Activated naive CD8-positive, alpha-beta T cell (primary cell): ENCODE measurements at regions not wholly inside any gene's neighbourhood (a gene's known extent, or its start where the extent isn't known, plus 50 kb on each side); places are given as distances from the start of the nearest gene placed in this dataset.

ENCODE experiments used
- H3K27ac Mint-ChIP-seq: one replicate; pipeline ENCODE4 v1.8.0; 2021; ENCODE audit warnings: mixed read lengths
- H3K27me3 Mint-ChIP-seq: one replicate; pipeline ENCODE4 v1.8.0; 2021; ENCODE audit warnings: mixed read lengths
- H3K36me3 Mint-ChIP-seq: one replicate; pipeline ENCODE4 v1.8.0; 2021; ENCODE audit warnings: mixed read lengths
- H3K4me1 Mint-ChIP-seq: one replicate; pipeline ENCODE4 v1.8.0; 2021; ENCODE audit warnings: low read depth, mixed read lengths
- H3K4me3 Mint-ChIP-seq: one replicate; pipeline ENCODE4 v1.8.0; 2021; ENCODE audit warnings: mild to moderate bottlenecking, mixed read lengths
- H3K9me3 Mint-ChIP-seq: one replicate; pipeline ENCODE4 v1.8.0; 2021; ENCODE audit warnings: low read depth, mixed read lengths

DNA sequence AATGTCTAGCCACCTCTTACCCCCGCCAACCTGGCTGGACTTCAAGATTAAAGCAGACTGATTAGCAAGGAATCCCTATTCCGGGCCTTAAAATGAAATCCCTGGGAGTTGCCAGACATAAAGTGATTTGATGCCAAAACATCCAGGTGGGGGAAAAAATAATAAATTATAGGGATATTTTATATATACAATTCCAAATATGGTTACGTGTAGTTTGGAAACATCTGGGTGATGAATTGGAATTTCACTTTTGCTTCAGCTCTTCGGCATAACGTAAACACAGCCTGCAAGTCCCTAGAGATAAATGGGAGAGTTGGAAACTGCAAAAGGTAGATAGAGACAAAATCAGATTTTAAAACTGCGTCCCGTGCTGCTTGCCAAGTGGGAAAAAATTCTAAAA, 545.5 kb upstream of the MDFIC2 start:
- no peaks in the 10 kb centered on the region for H3K27me3 Mint-ChIP-seq
- H3K36me3 Mint-ChIP-seq = no peaks in the 10 kb centered on the region
- H3K9me3 Mint-ChIP-seq = no peaks in the 10 kb centered on the region
- H3K4me3 Mint-ChIP-seq = no peak overlapping the region
- H3K4me1 Mint-ChIP-seq = peaks cover 17% of the 10 kb centered on the region
- no peak overlapping the region for H3K27ac Mint-ChIP-seq

GRCh38 chr3:70856414-70857162, 544.1 kb upstream of the MDFIC2 start:
- Mint-ChIP-seq H3K4me1 (peaks cover 17% of the 10 kb centered on the region), H3K4me3 (no peak overlapping the region), H3K9me3 (no peaks in the 10 kb centered on the region), H3K27me3 (peaks cover 1% of the 10 kb centered on the region), H3K36me3 (no peaks in the 10 kb centered on the region), H3K27ac (peak overlapping the region; percentile 9)

DNA sequence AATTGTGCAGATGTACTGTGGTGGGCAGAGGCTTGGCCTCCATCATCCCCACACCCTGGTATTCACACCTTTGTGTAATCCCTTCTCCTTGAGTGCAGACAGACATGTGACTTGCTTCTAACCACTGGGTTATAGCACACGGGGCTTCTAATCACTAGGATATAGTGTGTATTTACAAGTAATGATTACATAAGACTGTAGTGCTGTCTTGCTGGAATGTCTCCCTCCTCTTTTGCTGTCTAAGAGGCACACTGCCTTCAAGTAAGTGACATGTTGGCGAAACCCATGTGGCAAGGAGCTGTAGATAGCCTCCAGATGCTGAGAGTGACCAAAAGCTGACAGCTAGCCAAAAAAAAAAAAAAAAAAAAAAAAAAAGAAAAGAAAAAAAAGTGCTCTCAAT, 542.7 kb upstream of the MDFIC2 start:
- peaks cover 17% of the 10 kb centered on the region for H3K4me1 Mint-ChIP-seq
- no peak overlapping the region for H3K4me3 Mint-ChIP-seq
- no peaks in the 10 kb centered on the region for H3K9me3 Mint-ChIP-seq
- peaks cover 4% of the 10 kb centered on the region for H3K27me3 Mint-ChIP-seq
- H3K27ac Mint-ChIP-seq = no peak overlapping the region
- no peaks in the 10 kb centered on the region for H3K36me3 Mint-ChIP-seq

GRCh38 chr3:70854108-70854507, 541.7 kb upstream of the MDFIC2 start:
- peaks cover 2% of the 10 kb centered on the region for H3K36me3 Mint-ChIP-seq
- H3K9me3 Mint-ChIP-seq = no peaks in the 10 kb centered on the region
- H3K27ac Mint-ChIP-seq = no peak overlapping the region
- H3K4me1 Mint-ChIP-seq = peaks cover 17% of the 10 kb centered on the region
- peaks cover 7% of the 10 kb centered on the region for H3K27me3 Mint-ChIP-seq
- no peak overlapping the region for H3K4me3 Mint-ChIP-seq

GRCh38 chr3:70853161-70853944, 540.9 kb upstream of the MDFIC2 start:
- Mint-ChIP-seq H3K36me3 (peaks cover 2% of the 10 kb centered on the region), H3K4me1 (peaks cover 17% of the 10 kb centered on the region), H3K27ac (no peak overlapping the region), H3K9me3 (no peaks in the 10 kb centered on the region), H3K4me3 (no peak overlapping the region), H3K27me3 (peaks cover 7% of the 10 kb centered on the region)

DNA sequence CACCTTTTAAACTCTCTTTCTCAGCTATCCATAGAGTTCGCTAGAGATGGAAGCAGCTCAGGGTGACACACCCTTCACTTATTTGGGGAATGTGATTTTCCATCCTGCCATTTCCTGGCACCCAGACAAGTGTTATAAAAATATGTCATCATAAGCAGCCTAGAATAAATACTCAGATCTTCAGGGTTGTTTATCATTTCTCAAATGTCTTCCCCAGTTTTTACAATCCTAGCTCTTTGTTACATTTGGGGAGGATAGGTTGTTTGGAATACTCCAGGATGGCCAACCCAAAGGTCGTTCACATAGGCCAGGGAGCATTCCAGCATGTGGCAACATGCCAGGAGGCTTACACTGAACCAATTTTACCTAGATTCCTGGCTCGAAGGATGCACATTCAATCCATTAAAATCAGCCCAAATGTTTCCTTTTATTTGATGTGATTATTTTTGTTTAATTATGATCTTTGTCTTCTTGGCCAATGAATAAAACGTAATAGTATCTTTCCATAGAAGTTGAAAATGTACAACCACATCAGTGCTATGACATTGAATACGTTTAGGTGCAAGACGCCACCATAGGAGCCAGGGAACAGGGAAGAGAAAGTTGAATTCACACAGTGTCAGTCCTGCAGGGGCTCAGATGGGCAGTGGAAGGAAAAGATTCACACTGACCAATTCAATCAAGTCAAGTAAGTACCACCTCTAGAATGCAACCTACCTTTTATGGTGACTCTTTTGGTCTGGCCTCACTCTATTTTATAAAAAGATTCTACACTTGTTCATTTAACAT, 537.7 kb upstream of the MDFIC2 start:
- Mint-ChIP-seq H3K27me3 (peaks cover 7% of the 10 kb centered on the region), H3K4me3 (no peak overlapping the region), H3K27ac (no peak overlapping the region), H3K36me3 (peaks cover 2% of the 10 kb centered on the region), H3K4me1 (peaks cover 5% of the 10 kb centered on the region), H3K9me3 (no peaks in the 10 kb centered on the region)

GRCh38 chr3:70840106-70840870, 527.9 kb upstream of the MDFIC2 start:
- H3K4me1 Mint-ChIP-seq = peaks cover 11% of the 10 kb centered on the region
- no peaks in the 10 kb centered on the region for H3K36me3 Mint-ChIP-seq
- no peaks in the 10 kb centered on the region for H3K9me3 Mint-ChIP-seq
- no peak overlapping the region for H3K4me3 Mint-ChIP-seq
- no peaks in the 10 kb centered on the region for H3K27me3 Mint-ChIP-seq
- no peak overlapping the region for H3K27ac Mint-ChIP-seq

- peaks cover 3% of the 10 kb centered on the region for H3K27me3 Mint-ChIP-seq
- no peaks in the 10 kb centered on the region for H3K4me1 Mint-ChIP-seq
These were observed 521.0 kb upstream of the MDFIC2 start for GRCh38 chr3:70833239-70833960.

GRCh38 chr3:70832834-70833205, 520.4 kb upstream of the MDFIC2 start:
- Mint-ChIP-seq H3K36me3 (no peaks in the 10 kb centered on the region), H3K4me3 (no peak overlapping the region), H3K27me3 (peaks cover 3% of the 10 kb centered on the region), H3K9me3 (no peaks in the 10 kb centered on the region), H3K4me1 (no peaks in the 10 kb centered on the region), H3K27ac (no peak overlapping the region)

More at GRCh38 chr3:70833239-70833960, 521.0 kb upstream of the MDFIC2 start:
- H3K27ac Mint-ChIP-seq = no peak overlapping the region
- H3K36me3 Mint-ChIP-seq = no peaks in the 10 kb centered on the region
- H3K9me3 Mint-ChIP-seq = no peaks in the 10 kb centered on the region
- H3K4me3 Mint-ChIP-seq = no peak overlapping the region

DNA sequence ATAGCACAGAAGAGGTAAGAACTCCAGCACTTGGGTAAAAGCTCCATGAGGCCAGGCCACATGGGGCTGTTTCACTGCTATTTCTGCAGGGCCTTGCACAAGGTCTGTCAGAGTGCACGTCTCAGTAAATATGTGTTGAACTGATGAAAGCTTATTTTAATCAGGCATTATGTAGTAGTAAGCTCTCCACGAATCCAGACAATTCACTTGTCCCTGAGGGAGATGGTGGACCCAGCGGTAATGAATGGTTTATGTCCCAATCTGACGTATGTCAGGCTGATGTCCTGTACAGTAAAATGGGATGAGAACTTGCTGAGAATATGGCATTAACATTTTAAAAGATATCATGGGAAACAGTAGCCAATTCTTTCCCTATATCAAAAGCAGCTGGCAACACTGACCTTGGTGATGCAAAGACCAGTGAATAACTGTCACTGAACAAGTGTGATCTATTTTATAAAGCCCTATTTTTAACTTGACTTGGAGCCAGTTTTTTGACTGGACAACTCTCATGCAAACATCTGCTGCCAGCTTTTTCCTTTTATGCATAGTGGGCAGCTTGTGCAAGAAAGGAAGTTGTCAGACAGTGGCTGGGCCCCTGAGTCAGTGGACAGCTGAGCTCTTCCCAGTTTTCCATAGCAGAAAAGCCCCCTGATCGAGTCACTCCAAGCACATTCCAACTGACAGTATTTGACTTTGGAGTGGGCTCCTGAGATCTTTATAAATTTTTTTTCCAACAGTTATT, 519.8 kb upstream of the MDFIC2 start:
- H3K9me3 Mint-ChIP-seq = no peaks in the 10 kb centered on the region
- H3K27me3 Mint-ChIP-seq = peaks cover 3% of the 10 kb centered on the region
- no peak overlapping the region for H3K27ac Mint-ChIP-seq
- H3K36me3 Mint-ChIP-seq = no peaks in the 10 kb centered on the region
- H3K4me3 Mint-ChIP-seq = no peak overlapping the region
- H3K4me1 Mint-ChIP-seq = no peaks in the 10 kb centered on the region

DNA sequence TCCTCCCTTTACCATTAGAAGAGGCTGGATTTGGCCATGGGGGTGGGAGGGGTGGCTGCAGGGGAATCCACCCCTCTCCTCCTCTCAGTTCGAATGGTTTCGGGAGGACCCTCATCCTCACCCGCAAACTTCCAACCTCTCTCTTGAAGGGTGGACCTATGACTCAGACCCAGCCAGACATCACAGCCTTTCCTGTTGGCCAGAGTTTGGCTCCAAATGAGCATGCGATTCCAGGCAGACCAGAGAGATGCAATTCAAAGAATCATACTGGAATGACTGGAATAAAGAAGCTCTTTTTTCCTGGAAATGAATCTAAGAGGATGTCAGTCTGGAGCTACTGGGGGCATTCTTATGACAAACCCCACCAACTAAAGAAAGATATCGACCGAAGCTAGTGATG, 516.7 kb upstream of the MDFIC2 start:
- Mint-ChIP-seq H3K36me3 (no peaks in the 10 kb centered on the region), H3K27ac (no peak overlapping the region)

DNA sequence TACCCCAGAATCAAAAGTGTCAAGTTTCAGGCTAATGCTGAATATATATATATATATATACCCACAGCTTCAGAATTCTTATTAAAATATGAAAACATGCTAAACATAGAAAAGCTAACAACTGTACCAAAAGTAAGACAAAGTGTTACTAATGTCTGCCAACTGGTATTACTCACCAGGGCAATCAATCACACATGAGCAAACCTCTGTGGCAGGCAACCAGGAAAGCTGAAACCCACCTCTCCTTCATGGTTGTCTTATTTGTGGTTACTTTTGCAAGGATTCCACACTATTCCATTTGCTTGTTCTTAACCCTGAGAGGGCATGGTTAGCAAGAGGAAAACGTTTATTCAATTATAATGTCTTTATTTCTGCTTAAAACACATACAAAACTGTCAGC, 512.3 kb upstream of the MDFIC2 start:
- Mint-ChIP-seq H3K4me1 (no peaks in the 10 kb centered on the region), H3K27me3 (no peaks in the 10 kb centered on the region), H3K36me3 (no peaks in the 10 kb centered on the region), H3K27ac (no peak overlapping the region), H3K9me3 (no peaks in the 10 kb centered on the region), H3K4me3 (no peak overlapping the region)

More for the DNA sequence above, 516.7 kb upstream of the MDFIC2 start:
- Mint-ChIP-seq H3K27me3 (peaks cover 3% of the 10 kb centered on the region), H3K4me3 (no peak overlapping the region), H3K4me1 (no peaks in the 10 kb centered on the region), H3K9me3 (no peaks in the 10 kb centered on the region)

DNA sequence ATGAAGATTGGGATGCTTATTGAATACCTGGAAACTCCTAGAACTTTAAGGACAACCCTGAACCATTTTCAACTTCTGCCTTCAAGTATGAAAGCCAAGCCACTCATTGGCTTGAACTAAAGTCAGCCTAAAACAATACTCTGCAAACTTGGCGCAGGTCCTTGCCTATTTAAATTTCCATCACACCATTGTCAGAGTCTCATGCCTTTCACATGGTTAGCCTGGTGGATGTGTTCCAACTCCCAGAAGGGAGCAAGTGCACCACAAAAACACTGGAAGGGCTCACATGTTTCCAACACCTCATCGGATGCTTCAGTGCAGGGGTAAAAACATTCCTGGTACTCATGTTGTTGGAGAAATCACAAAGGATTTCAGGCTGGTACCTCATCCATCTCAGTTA, 511.6 kb upstream of the MDFIC2 start:
- Mint-ChIP-seq H3K36me3 (no peaks in the 10 kb centered on the region), H3K27me3 (no peaks in the 10 kb centered on the region), H3K27ac (no peak overlapping the region), H3K4me1 (no peaks in the 10 kb centered on the region), H3K9me3 (no peaks in the 10 kb centered on the region), H3K4me3 (no peak overlapping the region)
